Neural progenitor cell (in vitro differentiated cells): ENCODE measurements at regions not wholly inside any gene's neighbourhood (a gene's known extent, or its start where the extent isn't known, plus 50 kb on each side); places are given as distances from the start of the nearest gene placed in this dataset.

ENCODE experiments used
- EZH2 ChIP-seq: fragments of 200-600 bp; sonication (generic); IDR thresholded peaks from 2 replicates; pipeline ENCODE4 v1.6.1; 2017; ENCODE audit warnings: antibody characterized with exemption, mild to moderate bottlenecking, moderate library complexity
- TF ChIP-seq, protein P1 (sequence below): fragments of 200-600 bp; sonication (generic); IDR thresholded peaks from 2 replicates; pipeline ENCODE4 v1.5.1; 2017; ENCODE audit warnings: antibody characterized with exemption, mild to moderate bottlenecking

DNA sequence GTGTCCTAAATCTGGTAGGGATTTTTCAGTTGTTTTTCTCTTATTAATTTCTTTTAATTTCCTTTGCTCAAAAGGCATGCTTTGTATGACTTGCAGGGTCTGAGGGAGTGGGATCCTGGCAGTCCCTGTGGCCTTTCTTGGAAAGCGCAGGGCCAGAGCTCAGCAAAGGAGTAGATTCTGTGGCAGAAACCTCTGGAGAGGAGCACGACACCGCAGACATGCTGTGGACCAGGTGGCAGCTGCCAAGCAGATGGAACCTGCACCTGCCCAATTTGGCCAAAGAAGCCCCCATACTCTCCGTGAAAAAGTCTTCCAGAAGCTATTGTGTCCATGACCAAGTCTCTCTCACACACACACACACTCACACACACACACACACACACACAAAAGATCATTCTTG, 78.9 kb upstream of the FGF3 start:
- TF ChIP-seq, protein P1, sequence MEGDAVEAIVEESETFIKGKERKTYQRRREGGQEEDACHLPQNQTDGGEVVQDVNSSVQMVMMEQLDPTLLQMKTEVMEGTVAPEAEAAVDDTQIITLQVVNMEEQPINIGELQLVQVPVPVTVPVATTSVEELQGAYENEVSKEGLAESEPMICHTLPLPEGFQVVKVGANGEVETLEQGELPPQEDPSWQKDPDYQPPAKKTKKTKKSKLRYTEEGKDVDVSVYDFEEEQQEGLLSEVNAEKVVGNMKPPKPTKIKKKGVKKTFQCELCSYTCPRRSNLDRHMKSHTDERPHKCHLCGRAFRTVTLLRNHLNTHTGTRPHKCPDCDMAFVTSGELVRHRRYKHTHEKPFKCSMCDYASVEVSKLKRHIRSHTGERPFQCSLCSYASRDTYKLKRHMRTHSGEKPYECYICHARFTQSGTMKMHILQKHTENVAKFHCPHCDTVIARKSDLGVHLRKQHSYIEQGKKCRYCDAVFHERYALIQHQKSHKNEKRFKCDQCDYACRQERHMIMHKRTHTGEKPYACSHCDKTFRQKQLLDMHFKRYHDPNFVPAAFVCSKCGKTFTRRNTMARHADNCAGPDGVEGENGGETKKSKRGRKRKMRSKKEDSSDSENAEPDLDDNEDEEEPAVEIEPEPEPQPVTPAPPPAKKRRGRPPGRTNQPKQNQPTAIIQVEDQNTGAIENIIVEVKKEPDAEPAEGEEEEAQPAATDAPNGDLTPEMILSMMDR = no peak
- no peak for TF ChIP-seq EZH2
